ENCODE measurements at regions not wholly inside any gene's neighbourhood (a gene's known extent, or its start where the extent isn't known, plus 50 kb on each side); places are given as distances from the start of the nearest gene placed in this dataset.

GRCh38 chr13:58547419-58547818 is 915.9 kb downstream of the PCDH17 start:
- WGBS (ENCODE audit: extremely low coverage, insufficient read length, low lambda C conversion rate) = no CpG with 5 or more reads among the region's 1 CpG
- no peaks in the 10 kb centered on the region for H3K27me3 ChIP-seq (ENCODE audit: insufficient read depth, low read length)

More at GRCh38 chr13:58547419-58547818, 915.9 kb downstream of the PCDH17 start:
- no peak for DNase-seq
- no peak for TF ChIP-seq CTCF (conservative IDR thresholded peaks at IDR 0.05)
- Histone ChIP-seq H3K23me2 (ENCODE audit: insufficient read length, low read depth, low read length, poor library complexity, severe bottlenecking) (no peaks in the 10 kb centered on the region), H2AFZ (ENCODE audit: low read length) (no peak overlapping the region), H4K20me1 (ENCODE audit: control insufficient read depth, insufficient read depth, insufficient read length) (no peaks in the 10 kb centered on the region), H3K27ac (ENCODE audit: insufficient read length, low read depth, low read length) (no peak overlapping the region), H2BK20ac (ENCODE audit: low read depth, low read length, poor library complexity, severe bottlenecking) (no peak overlapping the region), H3K9me3 (ENCODE audit: control insufficient read depth, low read depth, low read length) (no peaks in the 10 kb centered on the region), H3K23ac (ENCODE audit: insufficient read length, low read depth, low read length) (no peak overlapping the region), H3K18ac (ENCODE audit: insufficient read length, low read depth, low read length) (no peak overlapping the region), H2BK12ac (ENCODE audit: insufficient read length, low read depth, low read length) (no peak overlapping the region), H2BK120ac (ENCODE audit: low read depth, low read length, poor library complexity, severe bottlenecking) (no peak overlapping the region), H3K79me2 (ENCODE audit: insufficient read depth, low read length) (no peaks in the 10 kb centered on the region), H3K4me2 (ENCODE audit: insufficient read depth, insufficient read length, low read length) (no peak overlapping the region), H3K14ac (ENCODE audit: insufficient read depth, low read length) (no peak overlapping the region), H4K5ac (ENCODE audit: insufficient read length, low read depth, low read length) (no peak overlapping the region), H2BK5ac (ENCODE audit: insufficient read length, low read length) (no peak overlapping the region), H2AK5ac (ENCODE audit: insufficient read length, low read length) (no peak overlapping the region), H2BK15ac (ENCODE audit: low read depth, low read length) (no peak overlapping the region), H3K79me1 (ENCODE audit: insufficient read depth, low read depth, low read length, poor library complexity, severe bottlenecking) (no peaks in the 10 kb centered on the region), H3K56ac (ENCODE audit: insufficient read length, low read depth, low read length) (no peak overlapping the region), H4K8ac (replicated peaks; ENCODE audit: insufficient read length, low read depth, low read length) (no peak overlapping the region), H3K4ac (ENCODE audit: low read depth, low read length) (no peak overlapping the region), H4K91ac (ENCODE audit: insufficient read length, low read depth, low read length) (no peak overlapping the region), H3K4me1 (ENCODE audit: insufficient read depth, low read length) (no peaks in the 10 kb centered on the region), H3K9ac (ENCODE audit: extremely low read depth, insufficient read length, low read length) (no peak overlapping the region), H3T11ph (ENCODE audit: low read length) (no peak overlapping the region)
- no peaks in the 10 kb centered on the region for H3K9me3 Mint-ChIP-seq
- no peak overlapping the region for H3K4me3 Mint-ChIP-seq
- no peaks in the 10 kb centered on the region for H3K36me3 Mint-ChIP-seq (ENCODE audit: insufficient read depth in 1 of 3, low read depth in 3 of 3)
- H3K27me3 Mint-ChIP-seq (ENCODE audit: low read depth) = no peaks in the 10 kb centered on the region
- peak overlapping the region in 1 of 3 experiments; percentile 86; a peak in 1 of 7 replicates for H3K27ac Mint-ChIP-seq
- no peaks in the 10 kb centered on the region; a peak in 1 of 4 replicates for H3K4me1 Mint-ChIP-seq
